ENCODE measurements at regions not wholly inside any gene's neighbourhood (a gene's known extent, or its start where the extent isn't known, plus 50 kb on each side); places are given as distances from the start of the nearest gene placed in this dataset.
"Not testable (repeated sequence)": the region's sequence is repeated elsewhere in the genome, so short reads cannot be mapped to it uniquely, and the experiment has no call there.

- TF ChIP-seq CTCF (IDR thresholded peaks at IDR 0.05) = no peak
- H3K27ac Mint-ChIP-seq = no peak overlapping the region
- H3K4me1 Mint-ChIP-seq = no peaks in the 10 kb centered on the region
- ATAC-seq (ENCODE audit: low read depth) (no peak), DNase-seq (no peak)
- H3K9me3 Mint-ChIP-seq = peaks cover 3% of the 10 kb centered on the region
- ChIA-PET POLR2A (no interaction called here), CTCF (no interaction called here)
- intact Hi-C loops (cut with micrococcal nuclease) = no loop called here
- no peak overlapping the region for H3K4me3 Mint-ChIP-seq
- H3K27me3 Mint-ChIP-seq = peaks cover 9% of the 10 kb centered on the region
- H3K36me3 Mint-ChIP-seq (ENCODE audit: low read depth) = no peaks in the 10 kb centered on the region
These were observed 311.3 kb downstream of the C12orf75 start for GRCh38 chr12:105641749-105642148.

- H3K4me1 Mint-ChIP-seq = no peaks in the 10 kb centered on the region
- TF ChIP-seq CTCF (IDR thresholded peaks at IDR 0.05) = no peak
- ChIA-PET CTCF (no interaction called here), POLR2A (no interaction called here)
- H3K27me3 Mint-ChIP-seq = peaks cover 9% of the 10 kb centered on the region
- H3K27ac Mint-ChIP-seq = no peak overlapping the region
- H3K9me3 Mint-ChIP-seq = no peaks in the 10 kb centered on the region
- no peak for DNase-seq
- intact Hi-C loops (cut with micrococcal nuclease) = no loop called here
- no peak overlapping the region for H3K4me3 Mint-ChIP-seq
- no peak for ATAC-seq (ENCODE audit: low read depth)
- H3K36me3 Mint-ChIP-seq (ENCODE audit: low read depth) = no peaks in the 10 kb centered on the region
These were observed 314.3 kb downstream of the C12orf75 start for GRCh38 chr12:105644770-105645169.

- H3K4me1 Mint-ChIP-seq = no peaks in the 10 kb centered on the region
- POLR2A ChIA-PET = no interaction called here
- H3K9me3 Mint-ChIP-seq = no peaks in the 10 kb centered on the region
- H3K27ac Mint-ChIP-seq = no peak overlapping the region
- no peak overlapping the region for H3K4me3 Mint-ChIP-seq
- CTCF ChIA-PET = no interaction called here
- ATAC-seq (ENCODE audit: low read depth) (no peak), DNase-seq (no peak)
- TF ChIP-seq CTCF (IDR thresholded peaks at IDR 0.05) = no peak
- H3K36me3 Mint-ChIP-seq (ENCODE audit: low read depth) = no peaks in the 10 kb centered on the region
- H3K27me3 Mint-ChIP-seq = no peaks in the 10 kb centered on the region
- intact Hi-C loops (cut with micrococcal nuclease) = no loop called here
These were observed 324.1 kb downstream of the C12orf75 start for GRCh38 chr12:105654606-105655005.

GRCh38 chr12:105658389-105658788 is 327.9 kb downstream of the C12orf75 start:
- ATAC-seq (ENCODE audit: low read depth) (no peak), DNase-seq (no peak)
- Mint-ChIP-seq H3K9me3 (no peaks in the 10 kb centered on the region), H3K36me3 (ENCODE audit: low read depth) (no peaks in the 10 kb centered on the region), H3K27ac (no peak overlapping the region), H3K4me1 (no peaks in the 10 kb centered on the region), H3K4me3 (no peak overlapping the region), H3K27me3 (no peaks in the 10 kb centered on the region)
- no peak for TF ChIP-seq CTCF (IDR thresholded peaks at IDR 0.05)
- ChIA-PET CTCF (no interaction called here), POLR2A (no interaction called here)
- intact Hi-C loops (cut with micrococcal nuclease) = no loop called here

GRCh38 chr12:105659355-105660075 is 329.0 kb downstream of the C12orf75 start:
- H3K4me1 Mint-ChIP-seq = no peaks in the 10 kb centered on the region
- intact Hi-C loops (cut with micrococcal nuclease) = no loop called here
- H3K27ac Mint-ChIP-seq = no peak overlapping the region
- DNase-seq (no peak), ATAC-seq (ENCODE audit: low read depth) (no peak)
- no peak for TF ChIP-seq CTCF (IDR thresholded peaks at IDR 0.05)
- CTCF ChIA-PET = no interaction called here
- H3K9me3 Mint-ChIP-seq = no peaks in the 10 kb centered on the region
- no peaks in the 10 kb centered on the region for H3K27me3 Mint-ChIP-seq
- H3K36me3 Mint-ChIP-seq (ENCODE audit: low read depth) = no peaks in the 10 kb centered on the region
- POLR2A ChIA-PET = no interaction called here
- H3K4me3 Mint-ChIP-seq = no peak overlapping the region

- H3K27me3 Mint-ChIP-seq; ATAC-seq (ENCODE audit: low read depth); H3K27ac Mint-ChIP-seq; intact Hi-C loops (cut with micrococcal nuclease); H3K9me3 Mint-ChIP-seq; H3K4me1 Mint-ChIP-seq; H3K36me3 Mint-ChIP-seq (ENCODE audit: low read depth); H3K4me3 Mint-ChIP-seq; POLR2A ChIA-PET; CTCF ChIA-PET; DNase-seq: not testable (repeated sequence)
These were observed 334.3 kb downstream of the C12orf75 start for GRCh38 chr12:105664765-105665164.
